Spleen (tissue), 7 donors: ENCODE measurements at regions not wholly inside any gene's neighbourhood (a gene's known extent, or its start where the extent isn't known, plus 50 kb on each side); places are given as distances from the start of the nearest gene placed in this dataset.

Source experiments
- POLR2AphosphoS5 ChIP-seq, 3 donors: sonication (generic); formaldehyde crosslinking; IDR thresholded peaks; one replicate each; pipeline ENCODE4 v1.5.1; 2017; ENCODE audit warnings: antibody characterized with exemption in 3 of 3
- TF ChIP-seq, protein P1 (sequence below), 11 experiments: fragments of 200-600 bp in 7 of 11; fragments of 450-650 bp in 4 of 11; sonication (generic) in 4 of 11; IDR thresholded peaks in 8 of 11; conservative IDR thresholded peaks in 3 of 11; 1 replicate in 7 of 11; 2 replicates in 4 of 11; pipeline versions ENCODE4 v1.4.0 to v1.8.0; 2016 to 2021; ENCODE audit warnings: antibody characterized with exemption in 11 of 11, inconsistent platforms in 4 of 11, mild to moderate bottlenecking in 1 of 11
- donor health status: DM: no; HTN: no; CAD: no; lungs with moderate emphysema.
- donor health status: DM: no; HTN: no; CAD: no.
- donor health status: DM: no; HTN: no; CAD: no.

DNA sequence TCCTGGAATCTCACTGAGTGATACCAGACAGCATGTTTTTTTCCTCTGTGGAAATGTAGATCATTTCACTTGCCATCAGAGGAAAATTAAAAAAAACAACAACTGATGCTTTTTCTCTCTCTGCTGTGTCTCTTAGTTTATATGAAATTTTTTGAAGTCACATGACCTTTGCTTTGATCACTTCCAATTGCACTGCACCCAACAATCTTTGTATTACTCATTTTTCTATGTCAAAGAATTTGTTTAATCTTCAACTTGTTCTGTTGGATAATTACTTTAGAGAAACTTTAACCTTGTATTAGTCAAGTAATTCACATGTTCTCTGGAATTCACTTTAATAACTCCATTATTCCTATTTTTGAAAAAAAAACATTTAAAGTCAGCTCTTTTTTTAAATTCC lies 1452.7 kb upstream of the CDH8 start:
- TF ChIP-seq, protein P1, sequence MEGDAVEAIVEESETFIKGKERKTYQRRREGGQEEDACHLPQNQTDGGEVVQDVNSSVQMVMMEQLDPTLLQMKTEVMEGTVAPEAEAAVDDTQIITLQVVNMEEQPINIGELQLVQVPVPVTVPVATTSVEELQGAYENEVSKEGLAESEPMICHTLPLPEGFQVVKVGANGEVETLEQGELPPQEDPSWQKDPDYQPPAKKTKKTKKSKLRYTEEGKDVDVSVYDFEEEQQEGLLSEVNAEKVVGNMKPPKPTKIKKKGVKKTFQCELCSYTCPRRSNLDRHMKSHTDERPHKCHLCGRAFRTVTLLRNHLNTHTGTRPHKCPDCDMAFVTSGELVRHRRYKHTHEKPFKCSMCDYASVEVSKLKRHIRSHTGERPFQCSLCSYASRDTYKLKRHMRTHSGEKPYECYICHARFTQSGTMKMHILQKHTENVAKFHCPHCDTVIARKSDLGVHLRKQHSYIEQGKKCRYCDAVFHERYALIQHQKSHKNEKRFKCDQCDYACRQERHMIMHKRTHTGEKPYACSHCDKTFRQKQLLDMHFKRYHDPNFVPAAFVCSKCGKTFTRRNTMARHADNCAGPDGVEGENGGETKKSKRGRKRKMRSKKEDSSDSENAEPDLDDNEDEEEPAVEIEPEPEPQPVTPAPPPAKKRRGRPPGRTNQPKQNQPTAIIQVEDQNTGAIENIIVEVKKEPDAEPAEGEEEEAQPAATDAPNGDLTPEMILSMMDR (IDR thresholded peaks at IDR 0.05 in 8 of 11, conservative IDR thresholded peaks at IDR 0.05 in 3 of 11) = no peak
- no peak for TF ChIP-seq POLR2AphosphoS5 (IDR thresholded peaks at IDR 0.05)
